HEK293 (cell line): ENCODE measurements at regions not wholly inside any gene's neighbourhood (a gene's known extent, or its start where the extent isn't known, plus 50 kb on each side); places are given as distances from the start of the nearest gene placed in this dataset.
A peak's percentile ranks its signal among the peaks of the same experiment; 100 is the strongest.

Experiments used
- CTCF ChIA-PET: fragments of 350-600 bp; formaldehyde crosslinking; extraction: SDS; loops from one replicate; lab custom pipeline; 2021; ENCODE audit warnings: antibody characterized with exemption; lab: Yijun Ruan, JAX
- POLR2A ChIA-PET: fragments of 300-600 bp; formaldehyde crosslinking; extraction: SDS; loops from one replicate; lab custom pipeline; 2020; ENCODE audit warnings: antibody characterized with exemption, inconsistent platforms; lab: Yijun Ruan, JAX
- H3K27ac ChIP-seq: fragments of 200-500 bp; sonication (Bioruptor generic); 2 replicates; pipeline ENCODE4 v1.5.1; 2014; ENCODE audit warnings: low read depth, low read length, control low read depth, inconsistent platforms; ENCODE audit errors: extremely low read depth
- H3K36me3 ChIP-seq, 2 experiments: fragments of 200-500 bp in 1 of 2; sonication (Bioruptor generic) in 1 of 2; 1 replicate in 1 of 2; 2 replicates in 1 of 2; pipeline ENCODE4 v1.5.1; 2014 to 2017; ENCODE audit warnings: inconsistent platforms in 2 of 2, low read length in 2 of 2; ENCODE audit not compliant: control insufficient read depth in 2 of 2, insufficient read depth in 1 of 2
- H3K4me1 ChIP-seq: fragments of 200-500 bp; sonication (Bioruptor generic); 2 replicates; pipeline ENCODE4 v1.5.1; 2014; ENCODE audit warnings: mild to moderate bottlenecking, low read length, inconsistent platforms; ENCODE audit not compliant: control insufficient read depth, insufficient read depth
- H3K4me3 ChIP-seq: 2 replicates; pipeline ENCODE4 v1.5.1; 2011; ENCODE audit warnings: low read depth, mild to moderate bottlenecking, control low read depth, low read length, moderate library complexity
- H3K9me3 ChIP-seq: fragments of 200-500 bp; sonication (Bioruptor generic); 2 replicates; pipeline ENCODE4 v1.5.1; 2014; ENCODE audit warnings: low read depth, low read length, inconsistent platforms; ENCODE audit not compliant: control insufficient read depth, insufficient read depth
- ATF2 ChIP-seq: fragments of 450-650 bp; formaldehyde crosslinking; IDR thresholded peaks from 2 replicates; pipeline ENCODE4 v1.5.1; 2016; ENCODE audit warnings: missing biosample characterization, missing genetic modification characterization, low read depth
- HOXC10 ChIP-seq: sonication (generic); formaldehyde crosslinking; IDR thresholded peaks from 2 replicates; pipeline ENCODE4 v1.8.1; 2023; ENCODE audit warnings: mild to moderate bottlenecking, missing genetic modification reagents
- KLF7 ChIP-seq: fragments of 450-650 bp; formaldehyde crosslinking; IDR thresholded peaks from 2 replicates; pipeline ENCODE4 v1.5.1; 2016; ENCODE audit warnings: missing biosample characterization, missing genetic modification characterization, borderline replicate concordance
- PRDM2 ChIP-seq: fragments of 450-650 bp; formaldehyde crosslinking; IDR thresholded peaks from 2 replicates; pipeline ENCODE4 v1.5.1; 2016; ENCODE audit warnings: missing biosample characterization, missing genetic modification characterization, borderline replicate concordance
- ZBTB44 ChIP-seq: fragments of 450-650 bp; IDR thresholded peaks from 2 replicates; pipeline ENCODE4 v1.5.1; 2018; ENCODE audit warnings: missing biosample characterization, mild to moderate bottlenecking, missing genetic modification characterization
- ZBTB6 ChIP-seq: fragments of 450-650 bp; formaldehyde crosslinking; IDR thresholded peaks from 2 replicates; pipeline ENCODE4 v1.5.1; 2017; ENCODE audit warnings: missing biosample characterization, missing genetic modification characterization
- ZFP69B ChIP-seq: fragments of 450-650 bp; formaldehyde crosslinking; IDR thresholded peaks from 2 replicates; pipeline ENCODE4 v1.5.1; 2016; ENCODE audit warnings: missing biosample characterization, missing genetic modification characterization
- ZNF140 ChIP-seq: fragments of 450-650 bp; formaldehyde crosslinking; IDR thresholded peaks from 2 replicates; pipeline ENCODE4 v1.5.1; 2016; ENCODE audit warnings: missing biosample characterization, missing genetic modification characterization
- ZNF18 ChIP-seq: fragments of 450-650 bp; formaldehyde crosslinking; IDR thresholded peaks from 2 replicates; pipeline ENCODE4 v1.5.1; 2016; ENCODE audit warnings: missing biosample characterization, missing genetic modification characterization
- ZNF2 ChIP-seq: fragments of 450-650 bp; formaldehyde crosslinking; IDR thresholded peaks from 2 replicates; pipeline ENCODE4 v1.5.1; 2016; ENCODE audit warnings: missing biosample characterization, missing genetic modification characterization
- ZNF221 ChIP-seq: fragments of 450-650 bp; formaldehyde crosslinking; IDR thresholded peaks from 2 replicates; pipeline ENCODE4 v1.5.1; 2017; ENCODE audit warnings: missing biosample characterization, missing genetic modification characterization, borderline replicate concordance
- ZNF416 ChIP-seq: fragments of 450-650 bp; formaldehyde crosslinking; IDR thresholded peaks from 2 replicates; pipeline ENCODE4 v1.5.1; 2016; ENCODE audit warnings: missing biosample characterization, missing genetic modification characterization
- ZNF529 ChIP-seq: fragments of 450-650 bp; formaldehyde crosslinking; IDR thresholded peaks from 2 replicates; pipeline ENCODE4 v1.5.1; 2017; ENCODE audit warnings: missing genetic modification characterization, missing biosample characterization; ENCODE audit not compliant: insufficient replicate concordance
- ZNF626 ChIP-seq: fragments of 450-650 bp; sonication (Bioruptor Pico); formaldehyde crosslinking; IDR thresholded peaks from 2 replicates; pipeline ENCODE4 v1.5.1; 2018; ENCODE audit warnings: missing biosample characterization, missing genetic modification characterization, inconsistent platforms
- ZNF670 ChIP-seq: fragments of 450-650 bp; formaldehyde crosslinking; IDR thresholded peaks from 2 replicates; pipeline ENCODE4 v1.5.1; 2016; ENCODE audit warnings: missing biosample characterization, missing genetic modification characterization, low read depth
- ZNF768 ChIP-seq: fragments of 450-650 bp; formaldehyde crosslinking; IDR thresholded peaks from 2 replicates; pipeline ENCODE4 v1.5.1; 2018; ENCODE audit warnings: missing biosample characterization, mild to moderate bottlenecking, missing genetic modification characterization
- ZNF776 ChIP-seq: fragments of 450-650 bp; formaldehyde crosslinking; IDR thresholded peaks from 2 replicates; pipeline ENCODE4 v1.5.0; 2017; ENCODE audit warnings: missing biosample characterization, missing genetic modification characterization, borderline replicate concordance
- ZNF777 ChIP-seq: fragments of 450-650 bp; formaldehyde crosslinking; IDR thresholded peaks from 2 replicates; pipeline ENCODE4 v1.5.1; 2017; ENCODE audit warnings: missing biosample characterization, missing genetic modification characterization, borderline replicate concordance

- TF ChIP-seq ZNF776 (tag by site-specific recombination) (no peak), ZNF18 (tag by site-specific recombination) (no peak), ZNF626 (tag by site-specific recombination) (no peak), ZNF2 (tag by site-specific recombination) (no peak), KLF7 (no peak)
- TF ChIP-seq, all 188 proteins: peak for 0
Observed at GRCh38 chr5:114981111-114981510, 188.6 kb downstream of the TRIM36 start (continued).

GRCh38 chr5:114977979-114978573, 191.6 kb downstream of the TRIM36 start:
- no peak overlapping the region for H3K27ac ChIP-seq
- TF ChIP-seq ZNF221 (tag by site-specific recombination) = no peak
- no peak for TF ChIP-seq HOXC10 (CRISPR knock-in tag)
- no peak for TF ChIP-seq ZNF670
- TF ChIP-seq ZNF529 (tag by site-specific recombination) = no peak
- no peak for TF ChIP-seq ZFP69B (tag by site-specific recombination)
- TF ChIP-seq ZNF777 (tag by site-specific recombination) = no peak
- TF ChIP-seq ZNF416 (tag by site-specific recombination) = no peak
- no peak for TF ChIP-seq PRDM2
- no peak for TF ChIP-seq ZNF768 (tag by site-specific recombination)
- no peak for TF ChIP-seq ZNF140
- TF ChIP-seq ZBTB6 = no peak
- POLR2A ChIA-PET = no interaction called here
- no peaks in the 10 kb centered on the region for H3K4me1 ChIP-seq
- H3K36me3 ChIP-seq = no peaks in the 10 kb centered on the region
- CTCF ChIA-PET = no interaction called here
- no peaks in the 10 kb centered on the region for H3K9me3 ChIP-seq
- H3K4me3 ChIP-seq = no peak overlapping the region

- no peak for TF ChIP-seq ZBTB44
- 0 out of 2 replicates have a peak, but pooled peaks have one; percentile 44 for TF ChIP-seq ATF2 (tag by site-specific recombination)
- no peaks in the 10 kb centered on the region for H3K36me3 ChIP-seq
- H3K4me1 ChIP-seq = no peaks in the 10 kb centered on the region
- no peaks in the 10 kb centered on the region for H3K9me3 ChIP-seq
- no peak overlapping the region for H3K4me3 ChIP-seq
- POLR2A ChIA-PET = no interaction called here
- no peak overlapping the region for H3K27ac ChIP-seq
- CTCF ChIA-PET = no interaction called here
Observed at GRCh38 chr5:114969482-114969881, 200.2 kb downstream of the TRIM36 start.
